ENCODE measurements at regions not wholly inside any gene's neighbourhood (a gene's known extent, or its start where the extent isn't known, plus 50 kb on each side); places are given as distances from the start of the nearest gene placed in this dataset.

DNA sequence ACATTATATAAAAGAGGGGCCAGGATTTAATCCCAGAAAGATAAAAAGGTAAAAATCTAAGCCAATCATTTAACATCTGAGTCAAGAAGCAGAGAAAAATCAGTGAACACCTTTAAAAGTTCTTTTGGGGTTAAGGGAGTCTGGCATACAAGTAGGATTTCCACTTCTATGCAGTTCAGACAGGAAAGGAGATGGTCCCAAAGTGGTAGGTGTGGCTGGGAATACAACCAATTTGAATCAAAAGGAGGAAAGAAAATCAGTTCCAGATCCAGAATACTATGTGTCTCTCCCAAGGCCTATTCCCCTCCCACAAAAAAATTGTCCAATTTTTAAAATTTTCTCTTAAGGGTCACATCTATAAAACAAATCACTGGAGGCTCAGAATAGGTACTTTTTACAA, 167.4 kb downstream of the PHLDA1 start:
- TF ChIP-seq BHLHE40 (IDR thresholded peaks at IDR 0.05; ENCODE audit: low read depth, low read length) (no peak), POLR2A (IDR thresholded peaks at IDR 0.05; ENCODE audit: low read depth, low read length) (no peak), FOS (IDR thresholded peaks at IDR 0.05; ENCODE audit: low read depth, low read length) (no peak), MXI1 (IDR thresholded peaks at IDR 0.05; ENCODE audit: borderline replicate concordance, low read depth, low read length) (no peak), RCOR1 (IDR thresholded peaks at IDR 0.05; ENCODE audit: insufficient replicate concordance, low read length) (no peak)
- TF ChIP-seq, protein P1, sequence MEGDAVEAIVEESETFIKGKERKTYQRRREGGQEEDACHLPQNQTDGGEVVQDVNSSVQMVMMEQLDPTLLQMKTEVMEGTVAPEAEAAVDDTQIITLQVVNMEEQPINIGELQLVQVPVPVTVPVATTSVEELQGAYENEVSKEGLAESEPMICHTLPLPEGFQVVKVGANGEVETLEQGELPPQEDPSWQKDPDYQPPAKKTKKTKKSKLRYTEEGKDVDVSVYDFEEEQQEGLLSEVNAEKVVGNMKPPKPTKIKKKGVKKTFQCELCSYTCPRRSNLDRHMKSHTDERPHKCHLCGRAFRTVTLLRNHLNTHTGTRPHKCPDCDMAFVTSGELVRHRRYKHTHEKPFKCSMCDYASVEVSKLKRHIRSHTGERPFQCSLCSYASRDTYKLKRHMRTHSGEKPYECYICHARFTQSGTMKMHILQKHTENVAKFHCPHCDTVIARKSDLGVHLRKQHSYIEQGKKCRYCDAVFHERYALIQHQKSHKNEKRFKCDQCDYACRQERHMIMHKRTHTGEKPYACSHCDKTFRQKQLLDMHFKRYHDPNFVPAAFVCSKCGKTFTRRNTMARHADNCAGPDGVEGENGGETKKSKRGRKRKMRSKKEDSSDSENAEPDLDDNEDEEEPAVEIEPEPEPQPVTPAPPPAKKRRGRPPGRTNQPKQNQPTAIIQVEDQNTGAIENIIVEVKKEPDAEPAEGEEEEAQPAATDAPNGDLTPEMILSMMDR (conservative IDR thresholded peaks at IDR 0.05; ENCODE audit: low read depth, low read length) = no peak
